ENCODE measurements at regions not wholly inside any gene's neighbourhood (a gene's known extent, or its start where the extent isn't known, plus 50 kb on each side); places are given as distances from the start of the nearest gene placed in this dataset.

DNA sequence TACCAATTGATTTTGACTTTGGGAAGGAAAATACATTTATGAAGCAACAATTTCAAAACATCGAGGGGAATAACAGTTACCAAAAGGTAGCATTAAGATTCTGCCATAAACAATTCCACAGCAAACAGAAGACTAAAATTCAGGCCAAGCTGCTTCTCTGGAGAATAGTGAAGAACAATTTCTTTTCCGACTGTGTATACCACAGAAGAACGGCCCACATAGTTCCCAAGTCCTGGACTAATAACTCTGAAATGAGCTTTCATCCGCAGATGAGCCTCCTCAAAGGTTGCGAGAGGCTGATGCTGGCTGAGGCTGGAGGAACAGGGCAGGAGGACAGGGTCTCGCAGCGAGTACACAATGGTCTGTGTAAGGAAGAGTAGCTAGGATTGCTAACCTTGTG, 278.9 kb upstream of the TCF4 start:
- TF ChIP-seq CTCF (IDR thresholded peaks at IDR 0.05) (no peak), POLR2A (IDR thresholded peaks at IDR 0.05; ENCODE audit: low read depth) (no peak)
